ENCODE measurements at regions not wholly inside any gene's neighbourhood (a gene's known extent, or its start where the extent isn't known, plus 50 kb on each side); places are given as distances from the start of the nearest gene placed in this dataset.
A peak's percentile ranks its signal among the peaks of the same experiment; 100 is the strongest.

DNA sequence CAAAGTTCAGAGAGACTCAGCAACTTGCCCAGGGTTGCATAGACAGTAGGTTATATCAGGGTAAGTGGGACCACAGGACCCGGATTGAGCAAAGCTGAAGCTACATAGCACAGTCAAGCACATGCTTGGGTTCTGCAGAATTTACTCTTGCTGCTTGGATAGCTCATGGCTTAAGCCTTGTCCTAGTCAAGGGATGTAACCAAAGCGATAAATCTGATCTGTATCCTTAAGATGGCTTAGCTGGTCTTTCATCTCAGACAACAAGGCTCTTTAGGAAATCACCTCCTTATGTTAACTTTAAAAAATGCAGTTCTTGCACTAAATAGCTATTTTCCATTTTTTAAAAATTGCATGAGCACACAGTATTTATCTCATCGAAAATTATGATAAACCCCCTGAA, 158.5 kb downstream of the LPIN1 start:
- Histone ChIP-seq H3K27ac (no peak overlapping the region), H3K36me3 (replicated peaks in 1 of 2) (no peaks in the 10 kb centered on the region), H3K27me3 (no peaks in the 10 kb centered on the region), H3K4me1 (replicated peaks in 1 of 2) (no peaks in the 10 kb centered on the region), H3K9me3 (replicated peaks in 1 of 3) (no peaks in the 10 kb centered on the region), H3K4me3 (no peak overlapping the region)
- no peak for TF ChIP-seq POLR2A (IDR thresholded peaks at IDR 0.05)
- TF ChIP-seq, protein P1, sequence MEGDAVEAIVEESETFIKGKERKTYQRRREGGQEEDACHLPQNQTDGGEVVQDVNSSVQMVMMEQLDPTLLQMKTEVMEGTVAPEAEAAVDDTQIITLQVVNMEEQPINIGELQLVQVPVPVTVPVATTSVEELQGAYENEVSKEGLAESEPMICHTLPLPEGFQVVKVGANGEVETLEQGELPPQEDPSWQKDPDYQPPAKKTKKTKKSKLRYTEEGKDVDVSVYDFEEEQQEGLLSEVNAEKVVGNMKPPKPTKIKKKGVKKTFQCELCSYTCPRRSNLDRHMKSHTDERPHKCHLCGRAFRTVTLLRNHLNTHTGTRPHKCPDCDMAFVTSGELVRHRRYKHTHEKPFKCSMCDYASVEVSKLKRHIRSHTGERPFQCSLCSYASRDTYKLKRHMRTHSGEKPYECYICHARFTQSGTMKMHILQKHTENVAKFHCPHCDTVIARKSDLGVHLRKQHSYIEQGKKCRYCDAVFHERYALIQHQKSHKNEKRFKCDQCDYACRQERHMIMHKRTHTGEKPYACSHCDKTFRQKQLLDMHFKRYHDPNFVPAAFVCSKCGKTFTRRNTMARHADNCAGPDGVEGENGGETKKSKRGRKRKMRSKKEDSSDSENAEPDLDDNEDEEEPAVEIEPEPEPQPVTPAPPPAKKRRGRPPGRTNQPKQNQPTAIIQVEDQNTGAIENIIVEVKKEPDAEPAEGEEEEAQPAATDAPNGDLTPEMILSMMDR (IDR thresholded peaks at IDR 0.05) = no peak
- WGBS, 4 donors = 48 to 86% (median 71%) methylated on average over 3 of the region's 3 CpGs
- DNase-seq = no peak
- intact Hi-C loops (cut with DNase I) = no loop called here

DNA sequence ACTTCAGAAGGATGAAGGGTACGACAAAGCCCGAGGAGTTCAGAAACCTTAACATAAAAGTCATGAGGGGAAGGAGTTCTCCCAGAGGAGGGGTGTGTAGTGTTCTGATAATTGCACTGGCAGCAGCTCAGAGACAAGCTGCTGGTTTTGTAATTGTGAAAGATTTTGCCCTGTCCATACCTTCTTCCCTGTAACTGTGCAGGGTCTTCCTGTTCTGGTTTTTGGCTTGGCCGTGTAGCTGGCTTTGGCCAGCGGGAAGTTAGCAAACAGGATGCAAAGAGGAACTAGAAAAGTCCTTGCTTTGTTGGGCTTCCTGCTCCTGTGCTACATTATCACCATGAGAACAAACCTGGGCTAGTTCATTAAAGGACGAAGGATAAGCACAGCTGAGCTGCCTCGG, 160.8 kb downstream of the LPIN1 start:
- H3K4me1 ChIP-seq (replicated peaks in 1 of 2) = no peaks in the 10 kb centered on the region
- intact Hi-C loops (cut with DNase I) = no loop called here
- no peaks in the 10 kb centered on the region for H3K9me3 ChIP-seq (replicated peaks in 1 of 3)
- WGBS, 4 donors = 60 to 77% (median 76%) methylated on average over 6 of the region's 6 CpGs
- DNase-seq = peak in 2 of 7 donors; percentile 22 to 30
- H3K36me3 ChIP-seq (replicated peaks in 1 of 2) = no peaks in the 10 kb centered on the region
- H3K4me3 ChIP-seq = no peak overlapping the region
- H3K27me3 ChIP-seq = no peaks in the 10 kb centered on the region
- H3K27ac ChIP-seq = no peak overlapping the region
- TF ChIP-seq, protein P1 (IDR thresholded peaks at IDR 0.05) = no peak
- no peak for TF ChIP-seq POLR2A (IDR thresholded peaks at IDR 0.05)

DNA sequence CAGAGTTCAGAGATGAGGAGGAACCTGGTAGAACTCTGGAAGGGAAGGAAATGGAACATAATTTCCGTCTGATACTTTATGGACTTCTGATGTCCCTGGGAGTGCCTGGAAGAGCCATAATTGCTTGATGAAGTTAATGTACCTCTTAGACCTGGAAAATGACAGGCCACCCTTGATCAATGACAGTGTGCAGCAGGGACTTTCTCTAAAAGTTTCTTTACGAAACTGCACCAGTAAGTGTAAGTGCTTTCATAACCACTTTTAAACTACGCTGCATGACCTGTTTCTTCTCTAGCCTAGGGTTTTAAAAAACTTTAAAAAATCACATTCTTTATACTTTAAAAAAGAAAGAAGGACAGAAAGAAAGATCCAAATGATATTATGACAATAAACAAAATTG, 164.5 kb downstream of the LPIN1 start:
- Histone ChIP-seq H3K36me3 (replicated peaks in 1 of 2) (no peaks in the 10 kb centered on the region), H3K4me1 (replicated peaks in 1 of 2) (no peaks in the 10 kb centered on the region), H3K4me3 (no peak overlapping the region), H3K27ac (no peak overlapping the region), H3K9me3 (replicated peaks in 1 of 3) (no peaks in the 10 kb centered on the region), H3K27me3 (no peaks in the 10 kb centered on the region)
- WGBS, 4 donors = 93 to 98% (median 96%) methylated on average over 3 of the region's 3 CpGs
- intact Hi-C loops (cut with DNase I) = no loop called here
- no peak for DNase-seq
- TF ChIP-seq POLR2A (IDR thresholded peaks at IDR 0.05) = no peak
- TF ChIP-seq, protein P1 (IDR thresholded peaks at IDR 0.05) = no peak

DNA sequence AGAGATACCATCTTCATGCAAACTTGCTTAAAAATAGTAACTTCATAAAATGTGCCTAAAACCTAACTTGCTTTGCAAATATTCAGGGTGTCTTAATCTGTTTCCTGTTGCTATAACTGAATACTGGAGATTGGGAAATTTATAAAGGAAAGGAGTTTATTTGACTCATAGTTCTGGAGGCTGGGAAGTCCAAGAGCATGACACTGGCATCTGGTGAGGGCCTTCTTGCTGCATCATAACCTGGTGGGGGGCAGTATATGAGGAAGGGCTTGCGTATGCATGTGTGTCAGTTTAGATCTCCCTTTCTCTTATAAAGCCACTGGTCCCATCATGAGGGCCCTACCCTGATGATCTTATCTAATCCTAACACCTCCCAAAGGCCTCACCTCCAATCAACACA, 166.5 kb downstream of the LPIN1 start:
- H3K27ac ChIP-seq = no peak overlapping the region
- no peak for TF ChIP-seq POLR2A (IDR thresholded peaks at IDR 0.05)
- TF ChIP-seq, protein P1 (IDR thresholded peaks at IDR 0.05) = no peak
- H3K9me3 ChIP-seq (replicated peaks in 1 of 3) = no peaks in the 10 kb centered on the region
- no peaks in the 10 kb centered on the region for H3K4me1 ChIP-seq (replicated peaks in 1 of 2)
- no peak for DNase-seq
- intact Hi-C loops (cut with DNase I) = no loop called here
- H3K4me3 ChIP-seq = no peak overlapping the region
- H3K27me3 ChIP-seq = no peaks in the 10 kb centered on the region
- 92 to 96% (median 95%) methylated on average over 1 of the region's 1 CpG for WGBS, 4 donors
- H3K36me3 ChIP-seq (replicated peaks in 1 of 2) = no peaks in the 10 kb centered on the region
